AG04450 (cell line): ENCODE measurements at regions not wholly inside any gene's neighbourhood (a gene's known extent, or its start where the extent isn't known, plus 50 kb on each side); places are given as distances from the start of the nearest gene placed in this dataset.

Source experiments
- CTCF ChIA-PET: fragments of 300-600, 350-600 bp; formaldehyde crosslinking; extraction: SDS; loops from one replicate; lab custom pipeline; 2022; ENCODE audit warnings: antibody characterized with exemption, inconsistent platforms; lab: Charles Lee
- POLR2A ChIA-PET: fragments of 350-600 bp; formaldehyde crosslinking; extraction: SDS; loops from one replicate; lab custom pipeline; 2021; ENCODE audit warnings: antibody characterized with exemption, inconsistent platforms; lab: Yijun Ruan, JAX
- DNase-seq: peaks from one replicate; pipeline ENCODE4 v3.0.0-alpha.2; 2011; ENCODE audit warnings: low read depth, low spot score
- H3K27ac ChIP-seq: one replicate; pipeline ENCODE4 v1.5.1; 2012; ENCODE audit warnings: low read depth, low read length, control low read depth
- H3K27me3 ChIP-seq: one replicate; pipeline ENCODE4 v1.6.0; 2012; ENCODE audit warnings: low read length; ENCODE audit not compliant: control insufficient read depth, insufficient read depth
- H3K4me3 ChIP-seq: 2 replicates; pipeline ENCODE4 v1.5.1; 2011; ENCODE audit warnings: mild to moderate bottlenecking, low read depth, low read length, control low read depth
- H3K9me3 ChIP-seq: 2 replicates; pipeline ENCODE4 v1.5.1; 2012; ENCODE audit warnings: low read length; ENCODE audit not compliant: control insufficient read depth, insufficient read depth
- CTCF ChIP-seq: IDR thresholded peaks from 2 replicates; pipeline ENCODE4 v1.5.1; 2011; ENCODE audit warnings: low read depth, low read length, control low read depth, inconsistent platforms

- H3K27ac ChIP-seq: no peak overlapping the region
- no peaks in the 10 kb centered on the region for H3K27me3 ChIP-seq
- no peak for DNase-seq
- ChIA-PET CTCF (no interaction called here), POLR2A (no interaction called here)
- H3K4me3 ChIP-seq: no peak overlapping the region
- no peak for TF ChIP-seq CTCF
- peaks cover 9% of the 10 kb centered on the region; the same call in 1 of the 2 replicates for H3K9me3 ChIP-seq
These were observed 750.2 kb downstream of the CCDC85A start for GRCh38 chr2:56933976-56934375.

DNA sequence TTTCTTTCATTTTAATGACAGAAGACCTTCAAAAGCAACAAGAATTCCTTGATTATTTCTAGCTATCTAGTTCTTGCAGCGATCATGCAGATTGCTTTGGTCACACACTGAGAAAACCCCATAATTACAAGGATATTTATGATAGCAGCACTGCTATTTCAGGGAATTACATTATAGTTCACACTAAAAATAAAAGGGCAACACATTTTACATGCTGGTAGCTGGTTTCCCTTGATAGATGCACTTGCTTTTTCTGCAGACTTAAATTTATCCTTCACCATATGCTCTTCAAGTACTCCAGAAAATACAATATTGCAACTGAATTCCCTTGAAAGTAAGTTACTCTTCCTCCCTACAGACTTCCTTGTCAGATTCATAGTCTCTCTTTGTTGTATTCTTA lies 751.1 kb downstream of the CCDC85A start:
- CTCF ChIA-PET: no interaction called here

DNA sequence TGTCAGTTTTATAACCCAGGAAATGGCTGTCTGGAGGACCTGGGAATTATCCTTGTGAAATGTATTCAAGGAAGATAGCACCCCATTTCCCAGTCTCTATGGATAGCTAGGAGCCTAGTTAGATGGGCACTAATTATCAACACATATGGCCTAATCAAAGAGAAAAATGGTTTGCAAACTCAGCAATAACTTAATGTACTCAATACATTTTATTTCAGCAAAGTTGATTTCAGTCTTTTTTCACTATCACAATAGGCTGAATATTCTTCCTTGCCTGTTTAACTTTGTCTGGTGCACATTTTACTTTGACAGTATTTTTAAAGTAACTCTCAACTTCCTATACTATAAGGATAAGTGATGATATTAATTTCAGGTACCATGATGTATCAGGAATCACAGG lies 756.3 kb downstream of the CCDC85A start:
- TF ChIP-seq CTCF: no peak
- CTCF ChIA-PET: no interaction called here
- DNase-seq: no peak
- Histone ChIP-seq H3K4me3 (no peak overlapping the region), H3K27ac (no peak overlapping the region), H3K9me3 (no peaks in the 10 kb centered on the region), H3K27me3 (no peaks in the 10 kb centered on the region)
- POLR2A ChIA-PET: no interaction called here

More for the DNA sequence above, 751.1 kb downstream of the CCDC85A start:
- no peak overlapping the region for H3K4me3 ChIP-seq
- no peaks in the 10 kb centered on the region for H3K27me3 ChIP-seq
- DNase-seq: no peak
- H3K27ac ChIP-seq: no peak overlapping the region
- POLR2A ChIA-PET: no interaction called here
- no peak for TF ChIP-seq CTCF
- H3K9me3 ChIP-seq: peaks cover 5% of the 10 kb centered on the region; the same call in 1 of the 2 replicates

DNA sequence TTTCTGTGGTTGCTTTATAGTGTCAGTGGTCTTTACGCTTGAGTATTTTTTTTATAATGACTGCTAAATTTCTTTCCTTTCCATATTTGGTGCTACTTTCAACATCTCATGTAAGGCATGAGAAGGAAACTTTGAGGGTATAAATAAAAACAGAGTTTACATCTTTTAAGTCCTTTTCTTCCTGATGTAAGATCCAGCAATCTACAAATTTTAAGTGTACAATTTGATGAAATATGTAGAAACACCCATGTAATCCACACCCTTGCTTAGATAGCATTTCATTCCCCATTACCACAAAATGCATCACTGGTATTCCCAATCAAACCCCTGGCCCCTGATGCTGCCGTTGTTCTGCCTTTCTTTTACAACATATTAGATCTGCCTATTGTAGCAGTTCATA lies 769.1 kb downstream of the CCDC85A start:
- Histone ChIP-seq H3K4me3 (no peak overlapping the region), H3K9me3 (no peaks in the 10 kb centered on the region; the same call in 1 of the 2 replicates), H3K27ac (no peak overlapping the region), H3K27me3 (no peaks in the 10 kb centered on the region)
- POLR2A ChIA-PET: no interaction called here
- CTCF ChIA-PET: no interaction called here
- TF ChIP-seq CTCF: no peak
- no peak for DNase-seq

DNA sequence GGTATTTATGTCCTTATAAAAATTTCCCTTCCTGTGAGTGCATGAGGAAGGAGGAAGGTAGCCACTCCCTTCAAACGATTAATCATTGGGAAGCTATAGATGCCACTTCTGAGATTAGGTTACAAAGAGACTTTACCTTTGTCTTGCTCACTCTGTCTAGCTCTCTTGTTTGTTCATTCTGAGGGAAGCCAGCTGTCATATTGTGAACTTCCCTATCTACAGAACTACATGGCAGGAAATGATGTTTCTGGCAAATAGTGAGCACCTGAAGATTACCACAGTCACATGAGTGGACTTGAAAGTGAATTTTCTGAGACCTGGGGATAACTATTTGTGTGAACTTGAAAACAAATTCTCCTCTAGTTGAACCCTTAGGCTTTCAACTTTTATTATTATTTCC lies 776.8 kb downstream of the CCDC85A start:
- no peak for DNase-seq
- H3K4me3 ChIP-seq: no peak overlapping the region
- no peak overlapping the region for H3K27ac ChIP-seq
- H3K27me3 ChIP-seq: no peaks in the 10 kb centered on the region
- POLR2A ChIA-PET: no interaction called here
- TF ChIP-seq CTCF: no peak
- H3K9me3 ChIP-seq: 0 out of 2 replicates have a peak, but pooled peaks cover 3% of the 10 kb centered on the region
- CTCF ChIA-PET: no interaction called here
